Endodermal cell (in vitro differentiated cells): ENCODE measurements at regions not wholly inside any gene's neighbourhood (a gene's known extent, or its start where the extent isn't known, plus 50 kb on each side); places are given as distances from the start of the nearest gene placed in this dataset.

Experiments
- DNase-seq: peaks from one replicate; pipeline ENCODE4 v3.0.0-alpha.2; 2017
- H3K27ac ChIP-seq: 2 replicates; pipeline ENCODE4 v1.5.1; 2013; ENCODE audit warnings: mild to moderate bottlenecking, low read depth, low read length, moderate library complexity
- H3K27me3 ChIP-seq: 2 replicates; pipeline ENCODE4 v1.6.1; 2013; ENCODE audit warnings: mild to moderate bottlenecking, low read length, moderate library complexity; ENCODE audit not compliant: insufficient read depth, control insufficient read depth, poor library complexity, severe bottlenecking
- H3K36me3 ChIP-seq: 2 replicates; pipeline ENCODE4 v1.7.0; 2013; ENCODE audit warnings: mild to moderate bottlenecking, low read length, moderate library complexity; ENCODE audit not compliant: control insufficient read depth, insufficient read depth
- H3K4me1 ChIP-seq: one replicate; pipeline ENCODE4 v1.7.0; 2013; ENCODE audit warnings: low read length; ENCODE audit not compliant: control insufficient read depth, insufficient read depth
- H3K4me3 ChIP-seq: 2 replicates; pipeline ENCODE4 v1.5.1; 2013; ENCODE audit warnings: mild to moderate bottlenecking, low read length, moderate library complexity
- H3K9ac ChIP-seq: 2 replicates; pipeline ENCODE4 v1.6.1; 2013; ENCODE audit warnings: mild to moderate bottlenecking, low read length, moderate library complexity; ENCODE audit not compliant: poor library complexity, severe bottlenecking; ENCODE audit errors: extremely low read depth
- H3K9me3 ChIP-seq: 2 replicates; pipeline ENCODE4 v1.6.1; 2013; ENCODE audit warnings: mild to moderate bottlenecking, low read length, moderate library complexity; ENCODE audit not compliant: control insufficient read depth
- H3K27ac Mint-ChIP-seq: 2 replicates; pipeline ENCODE4 v1.8.0; 2020; ENCODE audit warnings: mixed read lengths
- H3K27me3 Mint-ChIP-seq: 2 replicates; pipeline ENCODE4 v1.8.0; 2021; ENCODE audit warnings: mild to moderate bottlenecking, mixed read lengths; ENCODE audit not compliant: insufficient read depth
- H3K36me3 Mint-ChIP-seq: 2 replicates; pipeline ENCODE4 v1.8.0; 2020; ENCODE audit warnings: low read depth, mixed read lengths
- H3K4me1 Mint-ChIP-seq: 2 replicates; pipeline ENCODE4 v1.8.0; 2020; ENCODE audit warnings: mixed read lengths
- H3K4me3 Mint-ChIP-seq: 2 replicates; pipeline ENCODE4 v1.8.0; 2020; ENCODE audit warnings: mild to moderate bottlenecking, moderate library complexity, mixed read lengths
- H3K9me3 Mint-ChIP-seq: 2 replicates; pipeline ENCODE4 v1.8.0; 2020; ENCODE audit warnings: mild to moderate bottlenecking, mixed read lengths
- CTCF ChIP-seq: fragments of 200-600 bp; sonication (generic); conservative IDR thresholded peaks from 2 replicates; pipeline ENCODE4 v1.5.0; 2021; ENCODE audit warnings: antibody characterized with exemption, mild to moderate bottlenecking
- WGBS, 2 experiments: methylation state at CpG; one replicate each; pipeline versions ENCODE4 v1.1.5 to v1.1.7; 2013; ENCODE audit warnings: missing lambda C conversion rate in 2 of 2, mixed read lengths in 1 of 2; ENCODE audit not compliant: insufficient coverage in 1 of 2, insufficient read length in 1 of 2; 5-methylcytosine and 5-hydroxymethylcytosine counted together

GRCh38 chr2:151085181-151085611, 176.5 kb downstream of the RBM43 start:
- Histone ChIP-seq H3K9me3 (no peaks in the 10 kb centered on the region), H3K9ac (no peak overlapping the region), H3K27me3 (no peaks in the 10 kb centered on the region), H3K4me3 (no peak overlapping the region), H3K27ac (no peak overlapping the region), H3K36me3 (no peaks in the 10 kb centered on the region), H3K4me1 (no peaks in the 10 kb centered on the region)
- Mint-ChIP-seq H3K36me3 (no peaks in the 10 kb centered on the region), H3K27me3 (no peaks in the 10 kb centered on the region), H3K4me3 (no peak overlapping the region), H3K4me1 (peaks cover 2% of the 10 kb centered on the region), H3K9me3 (no peaks in the 10 kb centered on the region), H3K27ac (no peak overlapping the region)
- DNase-seq: no peak
- 88 to 100% methylated on average over 1 of the region's 1 CpG for WGBS, 2 experiments
- TF ChIP-seq CTCF: no peak

GRCh38 chr2:151083856-151084795, 177.5 kb downstream of the RBM43 start:
- 83 to 88% methylated on average over 5 to 7 of the region's 7 CpGs for WGBS, 2 experiments
- no peaks in the 10 kb centered on the region for H3K36me3 Mint-ChIP-seq

GRCh38 chr2:151078889-151079288, 182.8 kb downstream of the RBM43 start:
- Mint-ChIP-seq H3K4me1 (peaks cover 2% of the 10 kb centered on the region), H3K27me3 (no peaks in the 10 kb centered on the region), H3K36me3 (no peaks in the 10 kb centered on the region), H3K9me3 (peaks cover 4% of the 10 kb centered on the region), H3K4me3 (no peak overlapping the region), H3K27ac (no peak overlapping the region)
- H3K4me3 ChIP-seq: no peak overlapping the region
- H3K27ac ChIP-seq: no peak overlapping the region
- no peaks in the 10 kb centered on the region for H3K36me3 ChIP-seq
- no peaks in the 10 kb centered on the region for H3K27me3 ChIP-seq
- no peak for DNase-seq
- no peak for TF ChIP-seq CTCF
- no peaks in the 10 kb centered on the region for H3K9me3 ChIP-seq
- no peaks in the 10 kb centered on the region for H3K4me1 ChIP-seq
- H3K9ac ChIP-seq: no peak overlapping the region

More at GRCh38 chr2:151083856-151084795, 177.5 kb downstream of the RBM43 start:
- no peaks in the 10 kb centered on the region for H3K36me3 ChIP-seq
- H3K4me3 ChIP-seq: no peak overlapping the region
- no peaks in the 10 kb centered on the region for H3K9me3 ChIP-seq
- H3K9me3 Mint-ChIP-seq: no peaks in the 10 kb centered on the region
- peaks cover 2% of the 10 kb centered on the region for H3K4me1 Mint-ChIP-seq
- no peak overlapping the region for H3K27ac Mint-ChIP-seq
- no peaks in the 10 kb centered on the region for H3K27me3 Mint-ChIP-seq
- H3K27ac ChIP-seq: peak overlapping the region; percentile 66
- no peak overlapping the region for H3K4me3 Mint-ChIP-seq
- no peak for DNase-seq
- no peaks in the 10 kb centered on the region for H3K4me1 ChIP-seq
- no peak overlapping the region for H3K9ac ChIP-seq
- H3K27me3 ChIP-seq: no peaks in the 10 kb centered on the region
- no peak for TF ChIP-seq CTCF
